NCI-H69 (cell line): ENCODE measurements at regions not wholly inside any gene's neighbourhood (a gene's known extent, or its start where the extent isn't known, plus 50 kb on each side); places are given as distances from the start of the nearest gene placed in this dataset.

ENCODE experiments used
- DNase-seq: peaks from one replicate; lab custom pipeline; 2025; lab: John Stamatoyannopoulos, UW

- DNase-seq, result no peak
These were observed 99.3 kb downstream of the METRNL start for GRCh38 chr17:83178533-83179304.

- no peak for DNase-seq
These were observed 100.0 kb downstream of the METRNL start for GRCh38 chr17:83179374-83179773.

GRCh38 chr17:83179811-83180210, 100.4 kb downstream of the METRNL start:
- DNase-seq, result no peak

- no peak for DNase-seq
These were observed 101.0 kb downstream of the METRNL start for GRCh38 chr17:83180264-83180995.

GRCh38 chr17:83180996-83181481, 101.6 kb downstream of the METRNL start:
- DNase-seq, result no peak

- DNase-seq, result no peak
These were observed 102.7 kb downstream of the METRNL start for GRCh38 chr17:83181991-83182619.

- DNase-seq, result no peak
These were observed 103.3 kb downstream of the METRNL start for GRCh38 chr17:83182620-83183101.

GRCh38 chr17:83183145-83183948, 103.9 kb downstream of the METRNL start:
- no peak for DNase-seq

- DNase-seq, result no peak
These were observed 104.6 kb downstream of the METRNL start for GRCh38 chr17:83183951-83184506.

- DNase-seq, result no peak
These were observed 105.9 kb downstream of the METRNL start for GRCh38 chr17:83185023-83186002.

GRCh38 chr17:83186226-83186625, 106.8 kb downstream of the METRNL start:
- peak; percentile 15 for DNase-seq

GRCh38 chr17:83186751-83187421, 107.5 kb downstream of the METRNL start:
- no peak for DNase-seq

GRCh38 chr17:83187782-83188311, 108.4 kb downstream of the METRNL start:
- no peak for DNase-seq

GRCh38 chr17:83189044-83190003, 109.9 kb downstream of the METRNL start:
- DNase-seq, result no peak

- DNase-seq, result no peak
These were observed 110.6 kb downstream of the METRNL start for GRCh38 chr17:83190004-83190385.

- DNase-seq, result no peak
These were observed 111.4 kb downstream of the METRNL start for GRCh38 chr17:83190601-83191387.

GRCh38 chr17:83191388-83192160, 112.2 kb downstream of the METRNL start:
- DNase-seq, result no peak
